GM21360 (cell line): ENCODE measurements at regions not wholly inside any gene's neighbourhood (a gene's known extent, or its start where the extent isn't known, plus 50 kb on each side); places are given as distances from the start of the nearest gene placed in this dataset.

Experiments used
- ATAC-seq: cut with Tn5 transposase; IDR thresholded peaks from one replicate; pipeline ENCODE4 v1.9.1; 2021; ENCODE audit warnings: mild to moderate bottlenecking, moderate library complexity; ENCODE audit not compliant: unreplicated experiment

DNA sequence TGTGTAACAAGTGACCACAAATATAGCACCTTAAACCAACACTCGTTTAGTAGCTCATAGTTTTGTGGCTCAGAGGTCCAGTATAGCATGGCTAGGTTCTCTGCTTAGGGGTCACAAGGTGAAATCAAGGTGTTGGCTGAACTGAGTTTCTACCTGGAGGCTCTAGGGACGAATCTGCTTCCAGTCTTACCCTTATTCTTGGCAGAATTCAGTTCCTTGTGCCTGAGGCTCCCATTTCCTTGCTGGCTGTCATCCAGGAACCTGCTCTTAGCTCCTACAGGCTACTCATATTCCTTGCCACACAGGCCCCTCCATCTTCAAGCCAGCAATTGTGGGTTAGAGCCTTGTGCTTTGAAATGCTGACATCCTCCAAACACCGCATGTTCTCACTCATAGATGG is 212.3 kb upstream of the CDH13 start:
- ATAC-seq: no peak

DNA sequence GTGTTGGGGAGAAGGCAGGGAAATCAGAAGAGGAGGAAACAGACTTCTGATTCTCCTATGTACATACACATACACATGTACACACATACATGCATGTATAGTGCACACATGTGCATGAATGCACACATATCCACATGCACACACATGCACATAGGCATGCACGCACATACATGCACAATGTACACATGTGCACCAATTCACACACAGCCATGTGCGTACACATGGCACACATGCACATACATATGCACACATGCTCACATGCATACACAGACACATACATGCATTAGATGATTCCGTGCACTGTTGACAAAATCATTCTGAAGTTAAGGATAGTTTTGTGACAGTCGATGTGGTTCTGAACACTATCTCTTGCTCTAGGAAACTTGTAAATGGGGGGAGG is 214.0 kb upstream of the CDH13 start:
- ATAC-seq: no peak

DNA sequence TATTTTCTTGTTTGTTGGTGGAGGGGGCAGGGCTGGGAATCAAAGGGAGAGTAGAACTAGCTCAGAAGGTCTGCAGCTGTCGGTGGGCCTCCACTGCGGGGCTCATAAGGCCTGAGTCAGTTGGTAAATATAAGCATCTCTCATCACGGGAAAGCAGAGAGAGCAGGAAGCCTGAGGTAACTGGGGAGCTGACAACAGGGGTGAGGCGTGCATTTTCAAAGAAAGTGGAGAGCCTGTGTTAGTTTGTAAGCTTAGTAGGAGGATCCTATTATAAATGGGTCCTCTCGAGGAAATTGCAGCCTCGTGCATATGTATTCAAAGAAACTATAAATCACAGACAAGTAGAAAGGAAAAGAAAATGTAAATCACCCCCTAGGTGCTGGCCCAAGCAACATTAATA is 221.0 kb upstream of the CDH13 start:
- no peak for ATAC-seq

DNA sequence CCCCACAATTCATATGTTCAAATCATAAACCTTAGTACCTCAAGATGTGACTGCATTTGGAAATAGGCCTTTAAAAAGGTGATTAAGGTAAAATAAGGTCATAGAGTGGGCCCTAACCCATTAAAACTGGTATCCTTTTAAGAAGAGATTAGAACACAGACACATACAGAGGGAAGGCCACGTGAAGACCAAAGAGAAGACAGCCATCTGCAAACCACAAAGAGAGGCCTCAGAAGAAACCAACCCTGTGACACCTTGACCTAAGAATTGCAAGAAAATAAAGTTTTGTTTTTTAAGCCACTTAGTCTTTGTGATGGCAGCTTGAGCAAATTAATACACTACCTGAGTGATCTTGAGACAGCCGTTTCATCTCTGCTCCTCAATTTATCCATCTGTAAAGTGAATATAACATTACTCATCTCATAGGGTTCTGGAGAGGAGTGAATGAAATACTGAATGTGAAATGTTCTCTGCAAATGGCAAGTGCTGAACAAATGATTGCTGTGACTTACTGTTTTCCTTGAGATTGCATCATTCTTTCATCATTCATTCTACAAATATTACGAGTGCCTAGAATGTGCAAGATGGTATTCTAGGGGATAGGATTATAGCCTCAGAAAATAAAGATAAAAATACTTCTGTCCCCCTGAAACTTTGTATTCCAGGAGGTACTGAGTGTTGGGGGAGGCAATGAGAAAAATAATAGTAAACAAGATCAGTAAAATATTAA is 222.0 kb upstream of the CDH13 start:
- ATAC-seq: no peak

DNA sequence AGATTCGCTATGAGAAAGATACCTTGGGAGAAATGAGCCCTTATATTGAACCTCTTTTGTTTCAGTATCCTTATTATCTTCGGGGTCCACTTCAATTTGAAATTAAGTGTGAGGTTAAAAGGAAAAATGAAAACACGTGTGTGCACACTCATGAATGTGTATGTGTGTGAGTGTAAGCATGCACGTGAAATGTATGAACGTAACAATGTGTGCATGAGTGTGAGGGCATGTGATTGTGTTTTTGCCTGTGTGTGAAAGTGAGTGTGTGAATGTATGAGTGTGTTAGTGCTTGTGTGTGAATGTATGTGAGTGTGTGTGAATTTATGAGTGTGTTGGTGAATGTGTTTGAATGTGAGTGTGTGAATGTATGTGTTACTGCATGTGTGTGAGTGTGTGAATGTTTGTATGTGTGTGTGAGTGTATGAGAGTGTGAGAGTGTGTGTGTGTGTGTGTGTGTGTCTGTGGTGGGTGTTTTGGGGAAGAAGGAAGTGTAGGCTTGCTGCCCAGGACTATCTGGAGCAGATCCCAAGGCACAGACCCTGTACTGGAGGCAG is 224.0 kb upstream of the CDH13 start:
- ATAC-seq: no peak

DNA sequence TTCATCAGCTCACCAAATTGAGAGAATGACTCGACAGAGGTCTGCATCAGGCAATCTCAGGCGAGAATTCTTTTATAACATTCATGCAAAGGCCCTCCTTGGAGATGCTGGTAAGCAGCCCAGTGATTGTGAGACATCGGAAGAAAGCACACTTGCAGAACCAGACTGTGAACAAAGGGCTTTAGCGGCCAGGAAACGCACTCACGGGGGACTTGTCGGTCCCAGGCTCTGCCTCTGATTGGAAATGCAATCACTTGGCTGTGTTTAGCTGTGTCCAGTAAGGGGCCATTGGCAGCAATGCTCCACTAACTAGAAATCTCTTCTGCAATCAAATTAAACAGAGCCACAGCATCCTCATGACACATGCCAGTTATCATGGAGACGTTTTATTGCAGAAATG is 226.7 kb upstream of the CDH13 start:
- no peak for ATAC-seq

DNA sequence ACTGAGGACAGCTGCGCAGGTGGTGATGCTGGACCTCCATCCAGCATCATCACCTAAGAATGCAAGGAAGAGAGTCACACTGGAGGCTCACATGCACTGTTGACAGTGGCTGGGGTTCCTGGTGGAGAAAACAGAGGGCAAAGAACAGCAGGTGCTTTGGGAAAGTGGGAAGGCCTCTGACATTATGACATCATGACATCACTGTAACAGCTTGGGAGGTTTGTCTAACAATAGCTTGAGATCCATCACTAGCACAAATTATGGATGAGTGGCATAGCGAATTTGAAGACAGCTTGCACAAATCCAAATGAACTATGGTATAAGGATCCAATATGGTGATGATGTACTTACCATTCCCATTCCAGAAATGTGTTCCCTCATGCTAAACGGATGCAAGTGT is 226.5 kb upstream of the MPHOSPH6 start:
- no peak for ATAC-seq

DNA sequence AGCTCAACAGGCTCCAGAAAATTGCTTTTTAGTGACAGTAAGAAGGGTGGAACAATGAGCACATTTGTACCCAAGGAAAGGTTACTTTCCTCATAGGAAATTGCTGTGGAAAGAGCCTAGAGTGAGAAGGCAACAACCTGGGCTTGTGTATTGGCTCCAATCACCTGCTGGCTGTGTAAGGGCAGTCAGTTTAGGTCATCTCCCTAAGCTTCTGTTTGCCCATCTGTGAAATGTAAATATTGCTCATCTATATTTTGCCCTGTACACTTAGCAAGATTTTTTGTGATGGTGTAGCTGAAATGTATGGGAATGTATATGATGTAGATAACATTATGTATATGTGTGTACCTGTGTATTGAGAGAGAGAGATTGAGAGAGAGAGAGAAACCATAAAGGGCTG is 225.2 kb upstream of the MPHOSPH6 start:
- no peak for ATAC-seq

DNA sequence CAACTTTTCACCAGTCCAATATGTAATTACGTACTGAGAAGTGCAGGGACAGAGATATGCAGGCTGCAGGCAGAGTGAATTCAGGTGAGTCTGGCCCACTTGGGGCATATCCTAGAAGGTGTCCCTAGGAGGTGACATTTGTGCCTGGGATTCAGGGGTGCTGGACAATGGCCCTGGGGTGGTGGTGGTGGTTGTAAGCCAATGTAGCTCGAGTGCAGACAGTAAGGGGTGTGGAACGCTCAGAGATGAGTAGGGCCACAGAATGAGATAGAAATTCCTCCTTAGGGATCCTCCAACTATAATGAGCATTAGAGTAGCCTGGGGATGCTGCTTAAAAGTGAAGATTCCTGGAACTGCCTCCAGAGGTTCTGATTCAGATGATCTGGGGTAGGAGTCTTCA is 221.7 kb upstream of the MPHOSPH6 start:
- ATAC-seq: no peak

DNA sequence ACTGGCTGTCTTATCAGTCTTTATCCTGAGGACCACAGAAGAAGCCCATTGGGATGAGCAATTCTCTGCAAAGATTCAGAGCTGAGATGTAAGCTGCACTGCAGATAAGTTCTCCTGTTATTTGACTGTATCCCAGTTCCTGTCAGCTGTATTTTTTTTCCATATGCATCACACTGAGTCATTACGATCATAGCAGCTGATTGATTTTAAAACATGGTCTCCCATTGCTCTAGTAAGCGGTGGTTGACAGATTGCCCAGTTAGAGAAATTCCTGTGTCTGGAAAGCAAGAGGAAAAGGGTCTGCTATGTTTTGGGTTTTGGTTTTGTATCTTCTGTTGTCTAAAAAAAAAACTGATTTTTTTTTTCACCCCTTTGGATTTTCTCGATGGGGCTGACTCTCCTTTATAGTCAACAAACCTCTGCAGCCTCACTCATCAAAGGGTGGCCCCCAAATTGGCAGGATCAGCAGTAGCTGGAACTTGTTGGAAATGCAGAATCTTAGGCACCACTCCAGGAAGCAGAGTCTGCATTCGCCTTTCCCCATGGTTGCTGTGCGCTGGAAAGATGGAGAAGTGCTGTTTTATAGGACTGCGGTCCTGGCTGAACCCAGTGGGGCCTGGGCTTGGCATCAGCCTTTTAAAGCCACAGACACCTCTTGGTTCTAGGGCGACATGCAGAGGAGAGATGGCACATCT is 220.1 kb upstream of the MPHOSPH6 start:
- ATAC-seq: no peak

DNA sequence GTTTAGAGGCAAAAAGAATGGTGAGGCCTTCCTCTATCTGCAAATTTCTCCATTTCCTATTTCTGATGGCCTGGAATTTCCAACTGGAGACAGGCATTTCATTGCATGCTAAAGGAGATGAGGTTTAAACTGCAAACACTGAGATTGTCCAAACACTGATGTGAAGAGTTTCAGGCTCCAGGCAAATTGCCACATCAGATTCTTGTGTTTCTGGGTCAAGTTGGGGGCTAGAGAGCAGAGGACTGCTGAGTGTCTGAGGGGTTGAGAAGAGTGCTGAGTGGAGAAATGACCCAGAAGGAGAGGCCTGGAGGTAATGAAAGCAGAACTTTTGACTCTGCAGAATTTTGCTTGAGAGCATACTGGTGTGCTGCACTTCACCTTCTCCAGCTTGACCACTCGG is 216.7 kb upstream of the MPHOSPH6 start:
- no peak for ATAC-seq

DNA sequence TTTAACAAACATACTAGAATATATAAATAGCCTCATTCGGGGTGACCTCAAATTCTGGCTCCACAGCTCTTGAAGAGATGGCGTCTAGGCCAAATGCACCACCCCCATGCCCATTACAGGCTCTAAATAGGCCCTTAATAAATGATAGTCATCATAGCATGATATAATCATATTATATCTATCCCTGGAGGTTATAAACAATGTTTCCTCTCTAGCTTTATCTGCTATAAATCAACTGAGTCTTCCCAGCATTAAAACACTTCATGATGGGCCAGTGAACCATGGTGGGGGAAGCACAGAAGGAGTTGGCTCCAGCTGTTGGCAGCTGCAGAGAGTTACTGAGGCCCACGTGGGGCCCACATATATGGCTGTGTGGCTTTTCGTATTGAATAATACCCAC is 214.9 kb upstream of the MPHOSPH6 start:
- no peak for ATAC-seq

DNA sequence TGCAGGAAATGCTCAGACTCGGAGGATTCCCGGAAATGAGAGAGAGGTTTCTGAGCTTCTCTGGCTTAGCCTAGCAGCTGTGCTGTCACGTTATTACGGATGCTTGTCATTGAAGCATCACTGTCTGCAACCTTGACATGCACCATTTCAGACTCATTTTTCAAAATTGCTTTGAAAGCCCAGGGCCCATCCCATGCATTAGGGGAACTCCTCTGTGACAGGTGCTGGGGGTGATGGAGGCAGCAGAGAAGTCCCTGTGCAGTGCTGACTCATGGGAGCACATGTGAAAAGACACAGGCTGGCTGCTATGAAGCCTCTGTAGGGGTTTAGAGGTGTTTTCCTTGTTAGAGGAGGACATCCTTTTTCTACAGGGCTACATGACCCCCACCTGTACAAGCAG is 214.0 kb upstream of the MPHOSPH6 start:
- ATAC-seq: no peak

DNA sequence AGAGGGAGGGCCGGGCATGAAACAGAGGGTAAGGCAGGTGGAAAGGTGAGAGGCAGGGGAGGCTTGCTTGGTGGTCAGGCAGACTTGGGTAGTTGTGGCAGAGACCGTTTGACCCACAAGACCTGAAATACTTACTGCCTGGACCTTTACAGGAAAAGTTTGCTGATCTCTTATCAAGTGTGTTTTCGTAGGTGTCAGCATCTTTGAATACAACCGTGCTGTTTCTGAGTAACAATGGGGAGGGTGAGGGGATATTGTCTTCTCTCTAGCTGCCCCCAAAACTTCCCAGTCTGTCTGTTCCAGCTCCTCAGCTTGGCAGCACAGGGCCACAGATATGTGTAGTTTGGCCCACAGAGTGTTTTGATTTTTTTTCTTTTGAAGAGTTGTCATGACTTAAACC is 212.5 kb upstream of the MPHOSPH6 start:
- no peak for ATAC-seq

DNA sequence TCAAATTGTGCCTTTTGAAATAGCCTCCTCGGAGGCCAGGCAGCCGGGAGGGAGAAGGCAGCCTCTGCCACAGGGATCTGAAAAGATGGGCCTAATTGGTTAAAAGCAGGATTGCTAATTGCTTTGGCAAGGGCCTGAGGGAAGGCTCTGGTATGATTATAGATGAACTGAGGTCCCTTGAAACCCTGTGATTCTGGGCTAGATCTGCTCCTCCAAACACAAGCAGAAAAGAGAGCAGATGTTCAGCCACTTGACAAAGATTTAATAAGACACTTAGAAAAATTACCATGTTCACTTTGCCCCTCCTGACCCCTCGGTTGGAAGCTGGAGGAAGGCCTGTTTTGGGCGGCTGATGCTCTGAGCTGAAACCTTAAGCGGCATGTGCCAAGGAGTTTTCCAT is 209.5 kb upstream of the MPHOSPH6 start:
- no peak for ATAC-seq

DNA sequence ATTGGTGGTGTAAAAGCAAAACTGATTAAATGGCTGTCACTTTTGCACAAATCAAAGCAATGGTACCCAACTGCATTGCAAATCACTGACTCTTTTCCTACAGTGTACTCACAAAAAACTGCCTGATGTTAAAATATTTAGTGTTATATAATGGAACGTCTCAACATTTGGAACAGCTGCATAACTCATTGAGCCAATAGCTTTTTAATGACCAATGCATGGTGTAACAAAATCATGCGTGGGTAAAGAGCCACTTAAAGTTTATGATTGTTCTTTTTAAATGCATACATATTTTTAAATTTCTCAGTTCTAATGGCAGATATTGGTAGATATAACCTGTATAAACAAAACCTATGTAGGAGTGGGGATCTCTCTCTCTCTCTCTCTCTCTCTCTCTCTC is 204.0 kb upstream of the MPHOSPH6 start:
- ATAC-seq: no peak

DNA sequence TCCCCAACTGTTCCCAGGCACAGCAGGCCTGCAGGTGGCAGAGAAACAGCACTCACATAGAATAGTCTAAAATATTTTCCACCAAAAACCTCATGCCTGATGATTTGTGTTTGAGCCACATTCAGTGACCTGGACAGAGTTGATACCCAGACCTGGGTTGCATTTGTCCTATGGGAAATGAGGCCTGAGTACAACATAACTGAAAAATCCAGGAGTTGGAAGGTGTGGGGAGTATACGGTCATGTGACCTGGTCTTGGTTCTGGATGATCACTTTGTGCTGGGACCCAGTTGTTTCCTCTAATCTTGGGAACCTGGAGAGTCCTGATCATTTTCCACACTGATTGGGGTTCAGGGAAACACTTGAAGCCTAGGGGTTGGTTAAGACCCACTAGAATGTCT is 200.3 kb upstream of the MPHOSPH6 start:
- ATAC-seq: no peak

DNA sequence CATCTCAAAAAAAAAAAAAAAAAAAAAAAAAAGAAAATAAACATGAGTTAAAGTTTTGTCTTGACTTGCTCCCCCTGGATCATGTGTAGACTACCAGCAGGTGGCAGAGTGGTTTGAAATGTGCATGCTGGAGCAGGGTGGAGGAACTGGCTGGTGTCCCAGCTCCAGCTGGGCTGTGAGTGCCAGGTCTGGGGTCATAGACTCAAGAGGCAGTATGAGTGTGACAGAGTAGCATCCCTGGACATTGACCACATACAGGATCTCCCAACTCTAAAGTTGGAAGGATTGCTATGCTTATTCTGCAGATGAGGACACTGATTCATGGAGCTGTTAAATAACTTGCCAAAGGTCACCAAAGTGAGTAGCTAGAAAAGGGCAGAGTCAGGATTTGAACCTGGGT is 198.0 kb upstream of the MPHOSPH6 start:
- ATAC-seq: no peak

DNA sequence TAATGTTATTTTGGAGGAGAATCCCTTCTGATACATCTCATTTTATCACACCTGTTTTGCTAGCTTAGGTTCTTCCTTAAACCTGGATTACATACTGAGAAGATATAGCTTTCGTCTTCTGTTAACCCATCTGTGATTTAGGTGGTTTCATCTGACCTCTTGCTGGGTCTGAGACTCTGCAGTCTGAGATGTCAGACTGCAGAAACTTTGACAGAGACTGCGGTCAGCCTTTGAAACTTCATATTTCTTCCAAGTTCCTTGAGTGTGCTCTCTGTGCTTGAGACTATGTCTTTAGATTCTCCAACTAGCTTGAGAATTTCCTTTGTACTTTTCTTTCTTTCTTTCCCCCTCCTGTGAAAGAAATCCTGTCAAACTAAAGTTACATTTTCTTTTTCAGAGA is 196.4 kb upstream of the MPHOSPH6 start:
- ATAC-seq: no peak

DNA sequence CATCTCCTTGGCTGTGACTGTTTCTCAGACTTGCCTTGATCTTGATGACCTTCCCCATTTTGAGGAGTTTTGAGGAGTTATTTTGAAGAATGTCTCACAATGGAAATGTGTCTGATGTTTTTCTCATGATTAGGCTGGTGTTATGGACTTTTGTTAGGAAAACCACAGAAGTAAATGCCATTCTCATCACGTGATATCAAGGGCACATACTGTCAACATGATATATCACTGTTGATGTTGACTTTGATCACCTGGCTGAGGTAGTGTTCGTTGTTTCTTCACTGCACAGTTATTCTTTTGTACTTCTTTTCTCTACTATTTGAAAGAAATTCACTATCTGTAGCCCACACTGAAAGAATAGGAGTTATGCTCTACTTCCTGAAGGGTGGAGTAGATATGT is 194.7 kb upstream of the MPHOSPH6 start:
- no peak for ATAC-seq

DNA sequence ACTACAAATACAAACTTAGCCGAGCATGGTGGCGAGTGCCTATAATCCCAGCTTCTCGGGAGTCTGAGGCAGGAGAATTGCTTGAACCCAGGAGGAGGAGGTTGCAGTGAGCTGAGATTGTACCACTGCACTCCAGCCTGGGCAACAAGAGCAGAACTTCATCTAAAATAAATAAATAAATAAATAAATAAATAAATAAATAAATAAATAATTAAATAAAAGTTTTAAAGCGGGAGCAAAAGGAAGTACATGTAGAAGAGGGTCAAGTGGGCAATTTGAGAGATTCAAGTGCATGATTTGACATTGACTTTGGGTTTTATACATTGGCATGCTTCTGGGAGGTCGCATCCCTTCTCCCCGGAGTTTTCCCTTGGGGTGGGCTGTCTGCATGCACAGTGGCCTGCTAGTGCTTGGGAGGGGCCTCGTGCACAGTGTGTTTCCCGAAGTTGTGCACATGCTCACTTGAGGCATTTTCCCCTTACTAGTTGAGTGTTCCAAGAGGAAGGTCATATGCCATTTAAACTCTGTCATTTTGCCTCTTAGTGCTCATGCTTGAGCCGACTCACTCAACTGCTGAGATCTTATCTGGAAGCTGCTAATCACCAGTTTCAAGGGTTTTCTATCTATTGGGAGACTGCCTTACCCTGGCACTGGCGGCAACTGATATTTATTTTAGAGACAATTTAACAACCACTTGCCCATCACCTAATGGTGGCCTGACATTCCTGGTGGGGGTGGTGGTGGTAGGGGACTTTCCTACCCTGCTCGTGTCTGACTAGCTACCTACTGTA is 193.2 kb upstream of the MPHOSPH6 start:
- ATAC-seq: no peak

DNA sequence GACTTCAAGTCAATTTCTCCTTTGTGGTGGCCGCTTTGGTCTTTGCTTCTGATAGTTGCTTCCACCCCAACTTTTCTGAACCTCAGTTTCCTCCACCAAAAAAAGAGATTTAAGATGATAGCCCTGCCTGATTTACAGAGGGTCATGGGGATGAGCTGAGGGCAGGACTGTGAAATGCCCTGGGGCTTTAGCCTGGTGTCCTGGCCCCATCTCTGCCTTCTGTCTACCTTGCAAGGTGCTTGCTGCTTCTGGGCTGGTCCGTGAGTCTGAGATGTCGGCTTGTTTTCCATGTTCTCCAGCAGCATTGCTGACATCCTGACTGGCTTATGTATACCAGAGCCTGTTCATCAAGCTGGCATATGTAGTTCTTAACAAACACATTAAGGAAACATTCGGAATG is 191.9 kb upstream of the MPHOSPH6 start:
- no peak for ATAC-seq
